GM21786 (cell line): ENCODE measurements at regions not wholly inside any gene's neighbourhood (a gene's known extent, or its start where the extent isn't known, plus 50 kb on each side); places are given as distances from the start of the nearest gene placed in this dataset.

Source experiments
- ATAC-seq: cut with Tn5 transposase; IDR thresholded peaks from one replicate; pipeline ENCODE4 v1.9.1; 2021; ENCODE audit not compliant: unreplicated experiment

DNA sequence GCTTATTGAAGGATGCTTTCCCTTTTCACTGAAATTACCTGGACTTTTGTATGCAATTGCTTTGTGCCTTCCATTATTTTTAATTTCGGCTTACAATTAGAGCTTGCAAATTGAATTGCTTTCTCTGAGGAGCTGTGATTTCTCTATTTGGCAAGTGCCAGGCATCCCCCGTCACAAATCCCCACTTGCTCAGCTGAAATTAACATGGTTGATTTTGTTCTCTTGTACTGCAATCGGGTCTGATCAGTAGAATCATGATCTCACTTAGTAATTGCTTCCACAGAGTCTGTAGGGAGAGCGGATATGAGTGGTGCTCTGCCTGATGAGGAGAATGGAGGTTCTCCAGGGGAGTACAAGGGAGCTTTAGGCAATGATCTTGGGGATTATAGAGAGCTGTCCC is 495.5 kb upstream of the SGCD start:
- ATAC-seq, result no peak

DNA sequence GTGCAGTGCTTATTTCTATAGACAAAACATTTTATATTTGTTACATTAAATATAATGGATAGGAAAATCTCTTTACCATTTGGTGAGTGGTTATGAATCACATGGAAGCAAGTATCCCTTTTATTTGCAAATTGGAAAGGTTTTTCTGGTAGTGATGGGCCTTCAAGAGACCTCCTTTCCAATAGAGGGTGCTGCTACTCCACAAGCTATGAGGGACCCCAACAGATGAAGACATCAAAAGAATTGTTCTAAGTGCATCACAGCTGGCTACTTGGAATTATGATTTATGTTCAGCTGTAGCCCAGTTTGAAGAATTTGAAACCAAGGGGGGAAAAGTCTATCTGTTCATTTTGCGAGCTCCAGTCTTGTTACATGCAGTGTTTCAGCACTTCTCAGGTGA is 493.7 kb upstream of the SGCD start:
- no peak for ATAC-seq

GRCh38 chr5:155834271-155834975 is 492.5 kb upstream of the SGCD start:
- no peak for ATAC-seq

- ATAC-seq, result no peak
Observed at GRCh38 chr5:155836089-155836803, 490.7 kb upstream of the SGCD start.

DNA sequence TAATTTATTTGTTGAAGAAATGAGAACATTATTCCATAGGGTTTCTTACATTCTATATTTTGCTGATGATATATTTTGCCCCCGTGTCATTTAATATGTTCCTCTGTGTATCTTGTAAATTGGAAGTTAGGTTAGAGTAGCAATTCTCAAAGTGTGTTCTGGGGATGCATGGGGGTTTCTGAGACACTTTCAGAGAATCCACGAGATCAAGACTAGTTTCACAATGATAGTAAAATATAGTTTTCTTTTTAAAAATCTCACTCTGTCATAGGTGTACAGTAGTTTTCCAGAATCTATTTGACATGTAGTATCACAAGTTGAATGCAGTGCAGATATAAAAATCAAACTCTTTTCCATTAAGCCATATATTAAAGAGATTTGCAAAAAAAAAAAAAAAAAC is 488.6 kb upstream of the SGCD start:
- ATAC-seq, result no peak

DNA sequence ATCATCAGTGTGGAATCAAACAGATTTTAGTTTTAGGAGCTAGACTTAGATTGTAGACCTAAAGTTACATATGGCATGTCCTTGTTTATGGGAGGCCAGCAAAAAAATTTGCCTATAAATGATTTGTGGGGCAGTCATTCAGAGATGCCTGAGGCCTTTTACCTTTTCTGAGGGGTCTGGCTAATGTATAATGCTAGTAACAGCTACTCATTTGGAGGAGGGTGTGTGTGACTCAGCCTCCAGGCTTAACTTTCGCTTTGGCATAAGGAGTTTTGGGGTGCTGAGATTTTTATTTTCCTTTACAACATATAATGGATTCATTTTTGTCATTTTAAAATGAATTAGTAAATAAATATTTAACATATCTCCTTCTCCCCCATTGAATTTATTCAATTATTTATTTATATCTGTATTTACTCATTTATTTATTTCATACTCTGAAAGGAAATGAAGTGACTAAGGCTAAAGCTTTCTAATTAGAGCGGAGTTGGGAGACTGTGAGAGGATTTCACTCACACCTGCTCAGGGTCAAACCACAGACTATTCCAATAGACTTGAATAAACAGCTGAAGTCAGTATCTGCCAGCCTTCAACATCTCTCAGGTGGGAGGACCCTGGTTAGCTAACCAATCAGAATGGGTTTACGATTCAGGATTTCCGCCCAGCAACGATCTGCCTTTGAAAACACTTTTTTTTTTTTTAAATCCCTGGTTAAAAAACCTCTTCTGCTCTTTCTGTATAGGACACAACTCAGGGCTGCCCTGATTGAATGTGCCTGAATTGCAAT is 487.5 kb upstream of the SGCD start:
- no peak for ATAC-seq

GRCh38 chr5:155844542-155844941 is 482.4 kb upstream of the SGCD start:
- ATAC-seq, result no peak

DNA sequence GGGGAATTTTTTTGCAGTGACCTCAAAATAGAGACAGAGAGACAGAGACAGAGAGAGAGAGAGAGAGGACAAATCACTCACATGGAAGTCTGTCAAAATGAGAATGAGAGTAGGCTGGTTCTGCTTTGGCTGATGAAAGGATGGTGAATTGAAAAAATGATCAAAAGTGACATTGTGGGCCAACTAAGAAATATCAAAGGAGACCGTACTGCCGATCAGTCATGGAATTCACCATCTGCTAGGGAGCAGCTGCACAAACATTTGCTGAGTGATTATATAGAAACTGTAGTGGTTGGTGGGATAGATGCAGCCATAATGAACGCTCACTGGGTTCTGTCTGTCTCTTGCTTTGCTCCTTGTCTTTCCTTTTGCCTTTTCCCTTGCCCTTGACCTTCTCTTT is 476.6 kb upstream of the SGCD start:
- no peak for ATAC-seq

DNA sequence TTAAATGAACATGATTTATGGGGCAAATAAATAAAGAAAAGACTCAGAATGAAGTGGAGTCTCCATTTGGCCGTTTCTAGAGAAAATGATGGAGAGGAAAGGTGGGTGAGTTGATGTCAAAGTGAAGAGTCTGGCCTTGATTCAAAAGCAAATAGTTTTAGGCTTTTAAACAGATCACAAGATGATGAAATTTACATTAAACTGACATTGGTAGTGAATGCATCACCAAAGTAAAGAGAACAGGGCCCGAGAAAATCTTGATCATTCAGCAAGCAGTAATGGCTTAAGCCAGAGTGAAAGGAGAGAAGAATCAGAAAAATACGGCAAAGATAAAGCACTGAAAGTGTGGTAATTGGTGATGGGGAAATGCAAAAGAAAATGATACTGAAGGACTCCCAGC is 460.0 kb upstream of the SGCD start:
- no peak for ATAC-seq

GRCh38 chr5:155867522-155868088 is 459.4 kb upstream of the SGCD start:
- no peak for ATAC-seq

- ATAC-seq, result no peak
Observed at GRCh38 chr5:155870636-155871035, 456.3 kb upstream of the SGCD start.

- no peak for ATAC-seq
Observed at GRCh38 chr5:155871623-155872022, 455.3 kb upstream of the SGCD start.

- ATAC-seq, result no peak
Observed at GRCh38 chr5:155872629-155873220, 454.2 kb upstream of the SGCD start.

DNA sequence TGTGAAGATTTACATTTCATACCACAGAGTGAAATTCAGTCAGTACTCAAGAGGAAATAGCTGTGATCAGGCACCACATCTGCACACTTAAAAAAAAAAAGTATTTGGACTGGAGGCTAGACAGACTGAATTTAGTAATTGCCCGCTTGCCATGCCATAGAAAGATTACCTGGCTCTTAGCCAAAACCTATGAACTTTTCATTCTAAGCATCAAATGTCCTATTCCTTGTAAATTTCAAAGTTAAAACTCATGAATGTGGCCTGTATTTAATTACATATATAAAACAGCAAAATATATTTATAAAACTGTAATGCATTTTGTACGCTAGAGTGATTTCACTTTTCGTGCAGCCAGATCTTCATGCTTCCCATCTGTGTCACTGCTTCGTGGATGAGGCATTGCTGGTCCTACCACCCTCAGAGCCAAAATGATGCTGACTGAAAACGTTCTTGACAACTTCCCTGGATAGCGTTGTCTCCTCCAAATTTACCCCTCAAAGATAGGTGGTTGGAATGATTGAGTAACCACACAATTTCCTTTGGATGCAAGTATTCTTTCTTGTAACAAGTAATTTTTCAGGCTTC is 447.9 kb upstream of the SGCD start:
- no peak for ATAC-seq

DNA sequence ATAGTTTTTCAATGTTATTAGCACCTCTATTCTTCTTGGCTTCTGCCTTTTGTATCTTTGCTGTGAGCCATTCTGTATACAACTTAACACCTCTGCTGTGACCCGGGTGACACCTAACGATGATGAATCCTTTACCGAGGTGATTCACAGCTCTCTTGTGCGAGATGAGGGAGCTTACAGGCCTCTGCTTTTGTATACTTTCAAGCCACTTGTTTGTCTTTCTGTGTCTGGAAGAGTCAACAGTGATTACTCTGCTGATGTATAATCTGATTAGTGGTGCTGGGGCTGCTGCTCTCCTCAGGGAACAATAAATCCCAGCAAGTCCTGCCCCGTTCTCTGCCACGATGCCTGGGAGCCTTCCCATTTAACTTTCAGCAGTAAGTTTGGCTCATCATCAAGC is 442.9 kb upstream of the SGCD start:
- no peak for ATAC-seq

DNA sequence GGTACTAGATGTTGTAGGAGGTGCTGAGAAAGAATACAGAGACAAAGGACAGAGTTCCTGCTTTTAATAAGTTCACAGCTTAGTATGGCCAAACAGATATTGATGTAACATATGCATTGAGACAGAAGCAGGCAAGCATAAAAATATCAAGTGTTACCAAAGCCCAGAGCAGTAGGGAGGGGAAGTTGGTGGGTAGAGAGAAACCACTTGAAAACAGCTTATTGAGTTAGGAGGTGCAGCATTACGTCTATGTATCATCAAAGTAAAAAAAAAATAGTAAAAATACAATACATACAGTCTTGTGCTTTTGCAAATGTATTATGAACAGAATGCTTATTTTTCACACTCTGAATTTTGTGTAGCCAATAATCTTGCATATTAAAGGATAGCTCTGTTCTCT is 441.8 kb upstream of the SGCD start:
- no peak for ATAC-seq

GRCh38 chr5:155886311-155887031 is 440.5 kb upstream of the SGCD start:
- ATAC-seq, result no peak

DNA sequence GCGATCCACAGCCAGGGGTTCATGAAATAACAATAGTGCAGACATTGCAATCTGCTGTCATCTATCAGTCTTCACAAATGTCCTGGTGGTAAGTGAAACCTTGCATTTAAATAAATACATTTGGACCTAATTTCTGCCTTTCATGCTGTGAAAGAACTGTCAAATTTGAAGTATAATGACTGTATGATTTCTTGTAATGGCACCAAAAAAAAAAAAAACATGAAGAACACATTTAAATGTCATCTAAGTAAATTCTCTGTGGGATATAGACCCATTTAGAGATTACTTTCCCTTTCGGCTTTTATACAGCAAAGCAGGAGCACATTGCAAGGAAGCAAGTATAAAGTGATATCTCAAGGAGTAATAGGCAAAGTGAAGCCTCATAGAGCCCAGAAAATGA is 431.5 kb upstream of the SGCD start:
- ATAC-seq, result no peak

- ATAC-seq, result no peak
Observed at GRCh38 chr5:155897761-155898160, 429.2 kb upstream of the SGCD start.

DNA sequence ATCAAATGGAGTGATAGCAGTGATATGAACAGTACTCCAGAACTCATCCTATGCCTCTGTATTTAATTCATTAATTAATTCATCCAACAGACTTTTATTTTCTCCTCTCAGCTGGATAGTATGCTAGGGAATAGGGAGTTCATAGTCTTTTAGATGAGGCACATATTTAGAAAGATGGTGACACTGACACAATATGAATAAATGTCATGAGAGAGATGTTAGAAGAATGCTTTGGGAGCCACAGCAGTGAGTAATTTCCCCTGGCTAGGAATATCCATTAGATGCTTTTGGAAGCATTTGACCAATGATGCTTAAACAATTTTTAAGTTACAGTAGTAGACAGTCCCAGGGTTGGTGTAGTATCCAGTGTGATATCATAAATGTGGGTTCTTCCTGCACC is 428.7 kb upstream of the SGCD start:
- ATAC-seq, result no peak
